Smooth muscle cell (in vitro differentiated cells): ENCODE measurements at regions not wholly inside any gene's neighbourhood (a gene's known extent, or its start where the extent isn't known, plus 50 kb on each side); places are given as distances from the start of the nearest gene placed in this dataset.

ENCODE experiments used
- DNase-seq: peaks from one replicate; lab custom pipeline; 2025; ENCODE audit not compliant: unreplicated experiment; lab: John Stamatoyannopoulos, UW
- H2AFZ ChIP-seq: fragments of 200-600 bp; sonication (generic); 2 replicates; pipeline ENCODE4 v1.6.0; 2016; ENCODE audit warnings: antibody characterized with exemption, low read depth, mild to moderate bottlenecking
- H3F3A ChIP-seq: fragments of 200-600 bp; sonication (generic); 2 replicates; pipeline ENCODE4 v1.6.0; 2017; ENCODE audit warnings: antibody characterized with exemption, low read depth
- H3K27ac ChIP-seq: fragments of 200-600 bp; sonication (generic); 2 replicates; pipeline ENCODE4 v1.5.1; 2016; ENCODE audit warnings: low read depth, mild to moderate bottlenecking
- H3K27me3 ChIP-seq: fragments of 200-600 bp; sonication (generic); 2 replicates; pipeline ENCODE4 v1.6.1; 2016; ENCODE audit warnings: low read depth, mild to moderate bottlenecking
- H3K36me3 ChIP-seq: fragments of 200-600 bp; sonication (generic); 2 replicates; pipeline ENCODE4 v1.5.1; 2016; ENCODE audit warnings: low read depth
- H3K4me1 ChIP-seq: fragments of 200-600 bp; sonication (generic); 2 replicates; pipeline ENCODE4 v1.5.1; 2016; ENCODE audit warnings: low read depth
- H3K4me2 ChIP-seq: fragments of 200-600 bp; sonication (generic); 2 replicates; pipeline ENCODE4 v1.6.0; 2016; ENCODE audit warnings: mild to moderate bottlenecking
- H3K4me3 ChIP-seq: fragments of 200-600 bp; sonication (generic); 2 replicates; pipeline ENCODE4 v1.5.1; 2016; ENCODE audit warnings: mild to moderate bottlenecking
- H3K79me2 ChIP-seq: fragments of 200-600 bp; sonication (generic); 2 replicates; pipeline ENCODE4 v1.6.0; 2016; ENCODE audit warnings: low read depth, mild to moderate bottlenecking
- H3K9ac ChIP-seq: fragments of 200-600 bp; sonication (generic); 2 replicates; pipeline ENCODE4 v1.6.0; 2016; ENCODE audit warnings: low read depth
- H3K9me3 ChIP-seq: fragments of 200-600 bp; sonication (generic); replicated peaks from 2 replicates; pipeline ENCODE4 v1.5.1; 2016; ENCODE audit warnings: low read depth
- H4K20me1 ChIP-seq: fragments of 200-600 bp; sonication (generic); 2 replicates; pipeline ENCODE4 v1.6.0; 2016; ENCODE audit warnings: low read depth
- CTCF ChIP-seq: fragments of 200-600 bp; sonication (generic); IDR thresholded peaks from 2 replicates; pipeline ENCODE4 v1.5.1; 2017; ENCODE audit warnings: borderline replicate concordance, mild to moderate bottlenecking, antibody characterized with exemption; ENCODE audit not compliant: insufficient read depth, poor library complexity, severe bottlenecking
- WGBS: methylation state at CpG from one replicate; pipeline ENCODE4 v1.1.7; 2016; ENCODE audit warnings: low lambda C conversion rate; 5-methylcytosine and 5-hydroxymethylcytosine counted together

- no peak for DNase-seq
- WGBS: 88% methylated on average over 2 of the region's 2 CpGs
- no peak overlapping the region for H3K27ac ChIP-seq
- no peaks in the 10 kb centered on the region for H3F3A ChIP-seq
- no peaks in the 10 kb centered on the region for H4K20me1 ChIP-seq
- no peak for TF ChIP-seq CTCF
- H3K4me1 ChIP-seq: no peaks in the 10 kb centered on the region
- H3K27me3 ChIP-seq: no peaks in the 10 kb centered on the region
- H2AFZ ChIP-seq: no peak overlapping the region
- no peak overlapping the region for H3K9ac ChIP-seq
- H3K4me2 ChIP-seq: no peak overlapping the region
- H3K4me3 ChIP-seq: no peak overlapping the region
- H3K79me2 ChIP-seq: no peaks in the 10 kb centered on the region
- peaks cover 3% of the 10 kb centered on the region for H3K9me3 ChIP-seq
- no peaks in the 10 kb centered on the region for H3K36me3 ChIP-seq
These were observed 1657.8 kb downstream of the MRPL39 start for GRCh38 chr21:23949493-23949892.

GRCh38 chr21:23939369-23940065 is 1667.8 kb downstream of the MRPL39 start:
- TF ChIP-seq CTCF: no peak
- no peaks in the 10 kb centered on the region for H4K20me1 ChIP-seq
- no peaks in the 10 kb centered on the region for H3F3A ChIP-seq

GRCh38 chr21:23936991-23937390 is 1670.3 kb downstream of the MRPL39 start:
- Histone ChIP-seq H3K4me1 (no peaks in the 10 kb centered on the region), H3K79me2 (no peaks in the 10 kb centered on the region), H4K20me1 (no peaks in the 10 kb centered on the region), H3K27me3 (no peaks in the 10 kb centered on the region), H3K9me3 (no peaks in the 10 kb centered on the region), H2AFZ (no peak overlapping the region), H3K36me3 (no peaks in the 10 kb centered on the region), H3K9ac (no peak overlapping the region), H3K4me3 (no peak overlapping the region), H3F3A (no peaks in the 10 kb centered on the region), H3K4me2 (no peak overlapping the region), H3K27ac (no peak overlapping the region)
- no peak for TF ChIP-seq CTCF
- DNase-seq: no peak
- 91% methylated on average over 2 of the region's 2 CpGs for WGBS

More at GRCh38 chr21:23939369-23940065, 1667.8 kb downstream of the MRPL39 start:
- Histone ChIP-seq H3K9ac (no peak overlapping the region), H3K9me3 (no peaks in the 10 kb centered on the region), H3K4me2 (no peak overlapping the region), H3K27me3 (no peaks in the 10 kb centered on the region), H3K4me3 (no peak overlapping the region), H3K79me2 (no peaks in the 10 kb centered on the region), H3K27ac (no peak overlapping the region), H2AFZ (no peak overlapping the region), H3K36me3 (no peaks in the 10 kb centered on the region), H3K4me1 (no peaks in the 10 kb centered on the region)
- WGBS: 79% methylated on average over 3 of the region's 3 CpGs
- DNase-seq: no peak

- Histone ChIP-seq H3K79me2 (no peaks in the 10 kb centered on the region), H3K36me3 (no peaks in the 10 kb centered on the region), H3F3A (no peaks in the 10 kb centered on the region), H3K27me3 (no peaks in the 10 kb centered on the region), H3K4me3 (no peak overlapping the region), H3K9me3 (no peaks in the 10 kb centered on the region), H3K4me2 (no peak overlapping the region), H2AFZ (no peak overlapping the region), H4K20me1 (no peaks in the 10 kb centered on the region), H3K4me1 (no peaks in the 10 kb centered on the region), H3K9ac (no peak overlapping the region), H3K27ac (no peak overlapping the region)
- 45% methylated on average over 2 of the region's 2 CpGs for WGBS
- DNase-seq: no peak
- peak; percentile 23 for TF ChIP-seq CTCF
These were observed 1671.1 kb downstream of the MRPL39 start for GRCh38 chr21:23936224-23936623.
